ENCODE measurements at regions not wholly inside any gene's neighbourhood (a gene's known extent, or its start where the extent isn't known, plus 50 kb on each side); places are given as distances from the start of the nearest gene placed in this dataset.

GRCh38 chr14:51165415-51165814 is 70.5 kb upstream of the TRIM9 start:
- no peak for TF ChIP-seq CTCF (IDR thresholded peaks at IDR 0.05)
- no peaks in the 10 kb centered on the region for H3K36me3 Mint-ChIP-seq (ENCODE audit: low read depth)
- no peaks in the 10 kb centered on the region for H3K27me3 Mint-ChIP-seq
- H3K4me3 Mint-ChIP-seq = no peak overlapping the region
- CTCF ChIA-PET = no interaction called here
- ATAC-seq (ENCODE audit: low read depth) (no peak), DNase-seq (no peak)
- intact Hi-C loops (cut with micrococcal nuclease) = no loop called here
- no peaks in the 10 kb centered on the region for H3K9me3 Mint-ChIP-seq
- no peak overlapping the region for H3K27ac Mint-ChIP-seq
- POLR2A ChIA-PET = no interaction called here
- peaks cover 18% of the 10 kb centered on the region for H3K4me1 Mint-ChIP-seq

GRCh38 chr14:51167587-51168214 is 72.3 kb upstream of the TMX1 start:
- ATAC-seq (ENCODE audit: low read depth) (no peak), DNase-seq (no peak)
- ChIA-PET CTCF (no interaction called here), POLR2A (interaction anchor here (0.5 kb wide), 1 partner anchor 38 kb away, joined by 4 read pairs; no protein-coding TSS in a partner anchor)
- Mint-ChIP-seq H3K36me3 (ENCODE audit: low read depth) (no peaks in the 10 kb centered on the region), H3K27me3 (no peaks in the 10 kb centered on the region), H3K4me1 (peaks cover 12% of the 10 kb centered on the region), H3K27ac (no peak overlapping the region), H3K4me3 (no peak overlapping the region), H3K9me3 (no peaks in the 10 kb centered on the region)
- intact Hi-C loops (cut with micrococcal nuclease) = no loop called here
- no peak for TF ChIP-seq CTCF (IDR thresholded peaks at IDR 0.05)

- ChIA-PET POLR2A (interaction anchor here (0.6 kb wide), 1 partner anchor 12 kb away, joined by 3 read pairs; no protein-coding TSS in a partner anchor), CTCF (interaction anchor here (0.6 kb wide), 1 partner anchor 652 kb away, joined by 4 read pairs; no protein-coding TSS in a partner anchor)
Observed at GRCh38 chr14:51168215-51168613, 71.8 kb upstream of the TMX1 start.

GRCh38 chr14:51173863-51174262 is 66.2 kb upstream of the TMX1 start:
- no peaks in the 10 kb centered on the region for H3K9me3 Mint-ChIP-seq
- TF ChIP-seq CTCF (IDR thresholded peaks at IDR 0.05) = no peak
- CTCF ChIA-PET = no interaction called here
- DNase-seq (no peak), ATAC-seq (ENCODE audit: low read depth) (no peak)
- POLR2A ChIA-PET = no interaction called here
- H3K4me3 Mint-ChIP-seq = no peak overlapping the region
- H3K27me3 Mint-ChIP-seq = peaks cover 4% of the 10 kb centered on the region
- no peak overlapping the region for H3K27ac Mint-ChIP-seq
- H3K4me1 Mint-ChIP-seq = no peaks in the 10 kb centered on the region
- intact Hi-C loops (cut with micrococcal nuclease) = no loop called here
- H3K36me3 Mint-ChIP-seq (ENCODE audit: low read depth) = no peaks in the 10 kb centered on the region

More at GRCh38 chr14:51168215-51168613, 71.8 kb upstream of the TMX1 start:
- Mint-ChIP-seq H3K27me3 (no peaks in the 10 kb centered on the region), H3K4me3 (no peak overlapping the region), H3K9me3 (no peaks in the 10 kb centered on the region), H3K27ac (no peak overlapping the region), H3K4me1 (peaks cover 12% of the 10 kb centered on the region), H3K36me3 (ENCODE audit: low read depth) (no peaks in the 10 kb centered on the region)
- DNase-seq (no peak), ATAC-seq (ENCODE audit: low read depth) (no peak)
- TF ChIP-seq CTCF (IDR thresholded peaks at IDR 0.05) = no peak
- intact Hi-C loops (cut with micrococcal nuclease) = no loop called here

GRCh38 chr14:51176839-51177238 is 63.2 kb upstream of the TMX1 start:
- CTCF ChIA-PET = interaction anchor here (0.8 kb wide), 1 partner anchor 26 kb away, joined by 3 read pairs; no protein-coding TSS in a partner anchor
- H3K27me3 Mint-ChIP-seq = peaks cover 4% of the 10 kb centered on the region
- DNase-seq = no peak
- POLR2A ChIA-PET = no interaction called here
- no peak overlapping the region for H3K4me3 Mint-ChIP-seq
- intact Hi-C loops (cut with micrococcal nuclease) = no loop called here
- H3K36me3 Mint-ChIP-seq (ENCODE audit: low read depth) = no peaks in the 10 kb centered on the region
- no peak overlapping the region for H3K27ac Mint-ChIP-seq
- TF ChIP-seq CTCF (IDR thresholded peaks at IDR 0.05) = no peak
- H3K9me3 Mint-ChIP-seq = no peaks in the 10 kb centered on the region
- no peak for ATAC-seq (ENCODE audit: low read depth)
- H3K4me1 Mint-ChIP-seq = peaks cover 23% of the 10 kb centered on the region
